ENCODE measurements at regions not wholly inside any gene's neighbourhood (a gene's known extent, or its start where the extent isn't known, plus 50 kb on each side); places are given as distances from the start of the nearest gene placed in this dataset.

GRCh38 chr16:86327321-86327720, 183.0 kb upstream of the FOXF1 start:
- Histone ChIP-seq H3K36me3 (ENCODE audit: control insufficient read depth in 2 of 2, insufficient read depth in 2 of 2, low read length in 1 of 2) (no peaks in the 10 kb centered on the region), H3K9ac (ENCODE audit: control insufficient read depth, insufficient read depth, low read length) (no peak overlapping the region), H3K27ac (ENCODE audit: control insufficient read depth, insufficient read depth) (no peak overlapping the region), H3K4me2 (ENCODE audit: control insufficient read depth, insufficient read depth) (no peak overlapping the region), H3K79me2 (ENCODE audit: control insufficient read depth, insufficient read depth, low read length) (no peaks in the 10 kb centered on the region), H3K4me1 (ENCODE audit: control insufficient read depth, insufficient read depth, low read length) (no peaks in the 10 kb centered on the region), H2AFZ (ENCODE audit: control insufficient read depth, low read depth, low read length) (no peak overlapping the region), H3K27me3 (replicated peaks in 1 of 2; ENCODE audit: control insufficient read depth in 2 of 2, insufficient read depth in 2 of 2, low read length in 1 of 2) (peaks cover 2 to 7% of the 10 kb centered on the region in 2 experiments), H4K20me1 (ENCODE audit: control insufficient read depth, insufficient read depth) (no peaks in the 10 kb centered on the region; the same call in 1 of the 2 replicates), H3K4me3 (no peak overlapping the region), H3K9me3 (replicated peaks; ENCODE audit: control insufficient read depth, insufficient read depth, low read length) (no peaks in the 10 kb centered on the region)
- CTCF ChIA-PET: no interaction called here
- RAD21 ChIA-PET (ENCODE audit: unreplicated experiment): no interaction called here
- FAIRE-seq (no peak), ATAC-seq (no peak), DNase-seq (ENCODE audit: low read depth, low spot score) (no peak)
- in situ Hi-C loops (cut with MboI): loop anchor here (25.0 kb wide), 1 partner anchor 515 kb away; no protein-coding TSS in a partner anchor
- SMC1A ChIA-PET (ENCODE audit: uncharacterized antibody, unreplicated experiment): no interaction called here
- BruUV-seq (replicated peaks): no TSS peak
- 29% methylated on average over 10 of the region's 10 CpGs for WGBS (ENCODE audit: insufficient coverage, insufficient replicate concordance, low lambda C conversion rate, missing lambda C conversion rate)
- TF ChIP-seq ZBTB11 (CRISPR knock-in tag; IDR thresholded peaks at IDR 0.05) (no peak), FOS (IDR thresholded peaks at IDR 0.05; ENCODE audit: borderline replicate concordance, extremely low read depth, insufficient read length) (no peak), FOXK2 (IDR thresholded peaks at IDR 0.05) (no peak), POU2F2 (IDR thresholded peaks at IDR 0.05; ENCODE audit: borderline replicate concordance, low read depth, low read length) (no peak), BCL3 (IDR thresholded peaks at IDR 0.05; ENCODE audit: borderline replicate concordance, insufficient read depth, low read depth, low read length, poor library complexity, severe bottlenecking) (no peak), MAX (IDR thresholded peaks at IDR 0.05; ENCODE audit: low read depth, low read length) (no peak), FOXM1 (IDR thresholded peaks at IDR 0.05; ENCODE audit: low read depth, low read length) (no peak), PAX8 (IDR thresholded peaks at IDR 0.05) (no peak), JUND (IDR thresholded peaks at IDR 0.05; ENCODE audit: low read depth, low read length) (no peak), ZZZ3 (IDR thresholded peaks at IDR 0.05; ENCODE audit: control insufficient read depth, insufficient read length, low read depth) (no peak), CBFB (IDR thresholded peaks at IDR 0.05; ENCODE audit: low read depth) (no peak), CHD4 (IDR thresholded peaks at IDR 0.05) (no peak), EED (IDR thresholded peaks at IDR 0.05; ENCODE audit: low read depth) (no peak)
- TF ChIP-seq, protein P1, sequence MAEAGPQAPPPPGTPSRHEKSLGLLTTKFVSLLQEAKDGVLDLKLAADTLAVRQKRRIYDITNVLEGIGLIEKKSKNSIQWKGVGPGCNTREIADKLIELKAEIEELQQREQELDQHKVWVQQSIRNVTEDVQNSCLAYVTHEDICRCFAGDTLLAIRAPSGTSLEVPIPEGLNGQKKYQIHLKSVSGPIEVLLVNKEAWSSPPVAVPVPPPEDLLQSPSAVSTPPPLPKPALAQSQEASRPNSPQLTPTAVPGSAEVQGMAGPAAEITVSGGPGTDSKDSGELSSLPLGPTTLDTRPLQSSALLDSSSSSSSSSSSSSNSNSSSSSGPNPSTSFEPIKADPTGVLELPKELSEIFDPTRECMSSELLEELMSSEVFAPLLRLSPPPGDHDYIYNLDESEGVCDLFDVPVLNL (IDR thresholded peaks at IDR 0.05; ENCODE audit: low read depth, low read length): no peak
- TF ChIP-seq, protein P2, sequence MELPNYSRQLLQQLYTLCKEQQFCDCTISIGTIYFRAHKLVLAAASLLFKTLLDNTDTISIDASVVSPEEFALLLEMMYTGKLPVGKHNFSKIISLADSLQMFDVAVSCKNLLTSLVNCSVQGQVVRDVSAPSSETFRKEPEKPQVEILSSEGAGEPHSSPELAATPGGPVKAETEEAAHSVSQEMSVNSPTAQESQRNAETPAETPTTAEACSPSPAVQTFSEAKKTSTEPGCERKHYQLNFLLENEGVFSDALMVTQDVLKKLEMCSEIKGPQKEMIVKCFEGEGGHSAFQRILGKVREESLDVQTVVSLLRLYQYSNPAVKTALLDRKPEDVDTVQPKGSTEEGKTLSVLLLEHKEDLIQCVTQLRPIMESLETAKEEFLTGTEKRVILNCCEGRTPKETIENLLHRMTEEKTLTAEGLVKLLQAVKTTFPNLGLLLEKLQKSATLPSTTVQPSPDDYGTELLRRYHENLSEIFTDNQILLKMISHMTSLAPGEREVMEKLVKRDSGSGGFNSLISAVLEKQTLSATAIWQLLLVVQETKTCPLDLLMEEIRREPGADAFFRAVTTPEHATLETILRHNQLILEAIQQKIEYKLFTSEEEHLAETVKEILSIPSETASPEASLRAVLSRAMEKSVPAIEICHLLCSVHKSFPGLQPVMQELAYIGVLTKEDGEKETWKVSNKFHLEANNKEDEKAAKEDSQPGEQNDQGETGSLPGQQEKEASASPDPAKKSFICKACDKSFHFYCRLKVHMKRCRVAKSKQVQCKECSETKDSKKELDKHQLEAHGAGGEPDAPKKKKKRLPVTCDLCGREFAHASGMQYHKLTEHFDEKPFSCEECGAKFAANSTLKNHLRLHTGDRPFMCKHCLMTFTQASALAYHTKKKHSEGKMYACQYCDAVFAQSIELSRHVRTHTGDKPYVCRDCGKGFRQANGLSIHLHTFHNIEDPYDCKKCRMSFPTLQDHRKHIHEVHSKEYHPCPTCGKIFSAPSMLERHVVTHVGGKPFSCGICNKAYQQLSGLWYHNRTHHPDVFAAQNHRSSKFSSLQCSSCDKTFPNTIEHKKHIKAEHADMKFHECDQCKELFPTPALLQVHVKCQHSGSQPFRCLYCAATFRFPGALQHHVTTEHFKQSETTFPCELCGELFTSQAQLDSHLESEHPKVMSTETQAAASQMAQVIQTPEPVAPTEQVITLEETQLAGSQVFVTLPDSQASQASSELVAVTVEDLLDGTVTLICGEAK (IDR thresholded peaks at IDR 0.05; ENCODE audit: borderline replicate concordance): no peak
- intact Hi-C loops (cut with micrococcal nuclease; ENCODE audit: unreplicated experiment): no loop called here
- POLR2A ChIA-PET: interaction anchor here (0.7 kb wide), 1 partner anchor 428 kb away, joined by 3 read pairs; no protein-coding TSS in a partner anchor

Measured in GM12878 (cell line).